Keratinocyte (primary cell): ENCODE measurements at regions not wholly inside any gene's neighbourhood (a gene's known extent, or its start where the extent isn't known, plus 50 kb on each side); places are given as distances from the start of the nearest gene placed in this dataset.

Experiments used
- EZH2 ChIP-seq: IDR thresholded peaks from one replicate; pipeline ENCODE4 v1.6.1; 2012; ENCODE audit warnings: inconsistent platforms, mild to moderate bottlenecking, low read length, moderate library complexity
- TF ChIP-seq, protein P1 (sequence below), 3 experiments: IDR thresholded peaks in 1 of 3; conservative IDR thresholded peaks in 1 of 3; optimal IDR thresholded peaks in 1 of 3; 2 replicates in 2 of 3; 3 replicates in 1 of 3; pipeline versions ENCODE3 to v1.5.1; 2011; ENCODE audit warnings: low read length in 3 of 3, mild to moderate bottlenecking in 3 of 3, moderate library complexity in 2 of 3, control low read depth in 1 of 3, inconsistent platforms in 1 of 3; ENCODE audit not compliant: insufficient read depth in 2 of 3; ENCODE audit errors: extremely low read depth in 1 of 3

DNA sequence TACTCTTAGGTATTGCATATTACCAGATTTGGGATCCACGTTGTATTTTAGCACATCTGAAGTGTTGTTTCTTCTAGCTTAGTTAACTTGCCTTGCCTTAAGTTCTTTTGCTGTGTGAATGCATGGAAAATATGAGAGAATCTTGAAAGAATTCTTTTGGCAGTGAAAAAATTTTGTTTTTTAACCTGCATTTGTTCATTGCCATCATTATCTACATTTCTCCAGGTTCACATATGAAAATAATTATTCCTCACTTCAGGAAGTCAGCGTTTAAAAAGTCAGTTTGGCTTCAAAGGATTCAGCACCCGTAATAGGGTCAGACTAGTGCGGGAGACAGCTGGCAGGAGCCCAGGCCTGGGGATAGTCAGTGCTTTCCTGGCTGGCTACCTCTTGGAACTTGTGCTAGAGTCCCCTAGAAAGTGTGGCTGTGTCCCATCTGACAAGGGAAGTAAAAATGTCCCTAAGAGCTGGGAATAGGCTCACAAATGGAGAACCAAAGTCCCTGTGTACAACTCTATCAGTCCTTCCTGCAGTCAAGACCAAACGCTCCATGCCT is 251.9 kb upstream of the KLF3 start:
- TF ChIP-seq, protein P1, sequence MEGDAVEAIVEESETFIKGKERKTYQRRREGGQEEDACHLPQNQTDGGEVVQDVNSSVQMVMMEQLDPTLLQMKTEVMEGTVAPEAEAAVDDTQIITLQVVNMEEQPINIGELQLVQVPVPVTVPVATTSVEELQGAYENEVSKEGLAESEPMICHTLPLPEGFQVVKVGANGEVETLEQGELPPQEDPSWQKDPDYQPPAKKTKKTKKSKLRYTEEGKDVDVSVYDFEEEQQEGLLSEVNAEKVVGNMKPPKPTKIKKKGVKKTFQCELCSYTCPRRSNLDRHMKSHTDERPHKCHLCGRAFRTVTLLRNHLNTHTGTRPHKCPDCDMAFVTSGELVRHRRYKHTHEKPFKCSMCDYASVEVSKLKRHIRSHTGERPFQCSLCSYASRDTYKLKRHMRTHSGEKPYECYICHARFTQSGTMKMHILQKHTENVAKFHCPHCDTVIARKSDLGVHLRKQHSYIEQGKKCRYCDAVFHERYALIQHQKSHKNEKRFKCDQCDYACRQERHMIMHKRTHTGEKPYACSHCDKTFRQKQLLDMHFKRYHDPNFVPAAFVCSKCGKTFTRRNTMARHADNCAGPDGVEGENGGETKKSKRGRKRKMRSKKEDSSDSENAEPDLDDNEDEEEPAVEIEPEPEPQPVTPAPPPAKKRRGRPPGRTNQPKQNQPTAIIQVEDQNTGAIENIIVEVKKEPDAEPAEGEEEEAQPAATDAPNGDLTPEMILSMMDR (optimal IDR thresholded peaks at IDR 0.05 in 1 of 3, IDR thresholded peaks at IDR 0.05 in 1 of 3, conservative IDR thresholded peaks at IDR 0.05 in 1 of 3; ENCODE audit: extremely low read depth in 1 of 3, insufficient read depth in 2 of 3, low read length in 3 of 3) = no peak
- no peak for TF ChIP-seq EZH2
